HEK293 (cell line): ENCODE measurements at regions not wholly inside any gene's neighbourhood (a gene's known extent, or its start where the extent isn't known, plus 50 kb on each side); places are given as distances from the start of the nearest gene placed in this dataset.

ENCODE experiments used
- CTCF ChIA-PET: fragments of 350-600 bp; formaldehyde crosslinking; extraction: SDS; loops from one replicate; lab custom pipeline; 2021; ENCODE audit warnings: antibody characterized with exemption; lab: Yijun Ruan, JAX
- POLR2A ChIA-PET: fragments of 300-600 bp; formaldehyde crosslinking; extraction: SDS; loops from one replicate; lab custom pipeline; 2020; ENCODE audit warnings: antibody characterized with exemption, inconsistent platforms; lab: Yijun Ruan, JAX
- H3K27ac ChIP-seq: fragments of 200-500 bp; sonication (Bioruptor generic); 2 replicates; pipeline ENCODE4 v1.5.1; 2014; ENCODE audit warnings: low read depth, low read length, control low read depth, inconsistent platforms; ENCODE audit errors: extremely low read depth
- H3K36me3 ChIP-seq, 2 experiments: fragments of 200-500 bp in 1 of 2; sonication (Bioruptor generic) in 1 of 2; 1 replicate in 1 of 2; 2 replicates in 1 of 2; pipeline ENCODE4 v1.5.1; 2014 to 2017; ENCODE audit warnings: inconsistent platforms in 2 of 2, low read length in 2 of 2; ENCODE audit not compliant: control insufficient read depth in 2 of 2, insufficient read depth in 1 of 2
- H3K4me1 ChIP-seq: fragments of 200-500 bp; sonication (Bioruptor generic); 2 replicates; pipeline ENCODE4 v1.5.1; 2014; ENCODE audit warnings: mild to moderate bottlenecking, low read length, inconsistent platforms; ENCODE audit not compliant: control insufficient read depth, insufficient read depth
- H3K4me3 ChIP-seq: 2 replicates; pipeline ENCODE4 v1.5.1; 2011; ENCODE audit warnings: low read depth, mild to moderate bottlenecking, control low read depth, low read length, moderate library complexity
- H3K9me3 ChIP-seq: fragments of 200-500 bp; sonication (Bioruptor generic); 2 replicates; pipeline ENCODE4 v1.5.1; 2014; ENCODE audit warnings: low read depth, low read length, inconsistent platforms; ENCODE audit not compliant: control insufficient read depth, insufficient read depth
- BCL11A ChIP-seq: fragments of 450-650 bp; formaldehyde crosslinking; IDR thresholded peaks from 2 replicates; pipeline ENCODE4 v1.5.1; 2016; ENCODE audit warnings: low read depth, missing biosample characterization, missing genetic modification characterization
- GFI1B ChIP-seq: fragments of 450-650 bp; formaldehyde crosslinking; IDR thresholded peaks from 2 replicates; pipeline ENCODE4 v1.5.1; 2016; ENCODE audit warnings: missing biosample characterization, missing genetic modification characterization
- GLIS1 ChIP-seq: fragments of 450-650 bp; formaldehyde crosslinking; IDR thresholded peaks from 2 replicates; pipeline ENCODE4 v1.5.1; 2016; ENCODE audit warnings: missing biosample characterization, missing genetic modification characterization
- MEIS1 ChIP-seq: sonication (generic); formaldehyde crosslinking; IDR thresholded peaks from 2 replicates; pipeline ENCODE4 v1.8.1; 2022; ENCODE audit warnings: missing genetic modification reagents, mild to moderate bottlenecking, borderline replicate concordance
- TCF7L2 ChIP-seq: IDR thresholded peaks from 2 replicates; pipeline ENCODE4 v1.6.1; 2011; ENCODE audit warnings: low read depth, mild to moderate bottlenecking, inconsistent platforms, low read length, moderate library complexity, borderline replicate concordance
- ZNF214 ChIP-seq: fragments of 450-650 bp; formaldehyde crosslinking; IDR thresholded peaks from 2 replicates; pipeline ENCODE4 v1.5.1; 2017; ENCODE audit warnings: missing biosample characterization, mild to moderate bottlenecking, missing genetic modification characterization, borderline replicate concordance
- ZNF23 ChIP-seq: fragments of 450-650 bp; formaldehyde crosslinking; IDR thresholded peaks from 2 replicates; pipeline ENCODE4 v1.5.1; 2016; ENCODE audit warnings: missing biosample characterization, missing genetic modification characterization, borderline replicate concordance
- ZNF274 ChIP-seq, 2 experiments: fragments of 200-500 bp in 1 of 2; fragments of 450-650 bp in 1 of 2; sonication (Bioruptor generic) in 1 of 2; formaldehyde crosslinking in 1 of 2; IDR thresholded peaks; 2 replicates each; pipeline versions ENCODE4 v1.5.1 to v1.6.1; 2014 to 2016; ENCODE audit warnings: borderline replicate concordance in 1 of 2, inconsistent platforms in 1 of 2, low read length in 1 of 2, missing biosample characterization in 1 of 2, missing genetic modification characterization in 1 of 2
- ZNF404 ChIP-seq: fragments of 450-650 bp; formaldehyde crosslinking; IDR thresholded peaks from 2 replicates; pipeline ENCODE4 v1.5.1; 2017; ENCODE audit warnings: missing biosample characterization, missing genetic modification characterization
- ZNF558 ChIP-seq: fragments of 450-650 bp; formaldehyde crosslinking; IDR thresholded peaks from 2 replicates; pipeline ENCODE4 v1.5.1; 2016; ENCODE audit warnings: missing biosample characterization, missing genetic modification characterization
- ZNF654 ChIP-seq: fragments of 450-650 bp; formaldehyde crosslinking; IDR thresholded peaks from 2 replicates; pipeline ENCODE4 v1.5.1; 2016; ENCODE audit warnings: low read depth, missing biosample characterization, missing genetic modification characterization
- ZNF660 ChIP-seq: fragments of 450-650 bp; IDR thresholded peaks from 2 replicates; pipeline ENCODE4 v1.5.1; 2018; ENCODE audit warnings: missing biosample characterization, mild to moderate bottlenecking, missing genetic modification characterization
- ZNF792 ChIP-seq: fragments of 450-650 bp; formaldehyde crosslinking; IDR thresholded peaks from 2 replicates; pipeline ENCODE4 v1.5.1; 2016; ENCODE audit warnings: missing biosample characterization, missing genetic modification characterization
- TF ChIP-seq, protein P1 (sequence below): fragments of 450-650 bp; formaldehyde crosslinking; IDR thresholded peaks from 2 replicates; pipeline ENCODE4 v1.5.1; 2017; ENCODE audit warnings: missing biosample characterization, missing genetic modification characterization
- TF ChIP-seq, protein P2 (sequence below): fragments of 450-650 bp; formaldehyde crosslinking; IDR thresholded peaks from 2 replicates; pipeline ENCODE4 v1.5.1; 2016; ENCODE audit warnings: missing biosample characterization, missing genetic modification characterization
- TF ChIP-seq, protein P3 (sequence below): fragments of 450-650 bp; formaldehyde crosslinking; IDR thresholded peaks from 2 replicates; pipeline ENCODE4 v1.5.1; 2017; ENCODE audit warnings: missing biosample characterization, missing genetic modification characterization
- TF ChIP-seq, protein P4 (sequence below): fragments of 450-650 bp; formaldehyde crosslinking; IDR thresholded peaks from 2 replicates; pipeline ENCODE4 v1.5.1; 2016; ENCODE audit warnings: missing biosample characterization, missing genetic modification characterization
- TF ChIP-seq, protein P5 (sequence below): fragments of 450-650 bp; formaldehyde crosslinking; conservative IDR thresholded peaks from 2 replicates; pipeline ENCODE4 v1.5.1; 2016; ENCODE audit warnings: low read depth, missing biosample characterization, missing genetic modification characterization

DNA sequence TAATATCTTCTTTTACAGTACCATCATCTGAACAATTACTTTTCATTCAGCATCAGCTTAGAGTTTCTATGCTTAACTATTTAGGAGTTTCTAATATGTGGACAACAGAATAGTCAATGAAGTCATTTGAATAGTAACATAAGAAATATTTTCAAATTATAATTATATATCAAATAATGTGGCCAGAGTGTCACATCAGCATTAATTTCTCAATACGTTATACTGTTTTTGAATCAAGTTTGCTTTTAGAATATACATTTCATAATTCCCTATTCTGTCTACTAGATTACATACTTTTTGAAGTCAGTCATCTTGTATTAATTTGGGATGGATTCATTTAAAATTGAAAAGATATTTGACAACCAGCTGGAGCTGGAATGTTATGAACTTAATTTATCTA, 677.4 kb upstream of the PABPC4L start:
- Histone ChIP-seq H3K36me3 (no peaks in the 10 kb centered on the region), H3K9me3 (no peaks in the 10 kb centered on the region), H3K27ac (no peak overlapping the region), H3K4me1 (no peaks in the 10 kb centered on the region), H3K4me3 (no peak overlapping the region)
- ChIA-PET CTCF (no interaction called here), POLR2A (no interaction called here)
- TF ChIP-seq ZNF558 (tag by site-specific recombination) (no peak), ZNF404 (tag by site-specific recombination) (no peak)
- TF ChIP-seq, protein P1, sequence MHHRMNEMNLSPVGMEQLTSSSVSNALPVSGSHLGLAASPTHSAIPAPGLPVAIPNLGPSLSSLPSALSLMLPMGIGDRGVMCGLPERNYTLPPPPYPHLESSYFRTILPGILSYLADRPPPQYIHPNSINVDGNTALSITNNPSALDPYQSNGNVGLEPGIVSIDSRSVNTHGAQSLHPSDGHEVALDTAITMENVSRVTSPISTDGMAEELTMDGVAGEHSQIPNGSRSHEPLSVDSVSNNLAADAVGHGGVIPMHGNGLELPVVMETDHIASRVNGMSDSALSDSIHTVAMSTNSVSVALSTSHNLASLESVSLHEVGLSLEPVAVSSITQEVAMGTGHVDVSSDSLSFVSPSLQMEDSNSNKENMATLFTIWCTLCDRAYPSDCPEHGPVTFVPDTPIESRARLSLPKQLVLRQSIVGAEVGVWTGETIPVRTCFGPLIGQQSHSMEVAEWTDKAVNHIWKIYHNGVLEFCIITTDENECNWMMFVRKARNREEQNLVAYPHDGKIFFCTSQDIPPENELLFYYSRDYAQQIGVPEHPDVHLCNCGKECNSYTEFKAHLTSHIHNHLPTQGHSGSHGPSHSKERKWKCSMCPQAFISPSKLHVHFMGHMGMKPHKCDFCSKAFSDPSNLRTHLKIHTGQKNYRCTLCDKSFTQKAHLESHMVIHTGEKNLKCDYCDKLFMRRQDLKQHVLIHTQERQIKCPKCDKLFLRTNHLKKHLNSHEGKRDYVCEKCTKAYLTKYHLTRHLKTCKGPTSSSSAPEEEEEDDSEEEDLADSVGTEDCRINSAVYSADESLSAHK (tag by site-specific recombination): no peak
- TF ChIP-seq, protein P2, sequence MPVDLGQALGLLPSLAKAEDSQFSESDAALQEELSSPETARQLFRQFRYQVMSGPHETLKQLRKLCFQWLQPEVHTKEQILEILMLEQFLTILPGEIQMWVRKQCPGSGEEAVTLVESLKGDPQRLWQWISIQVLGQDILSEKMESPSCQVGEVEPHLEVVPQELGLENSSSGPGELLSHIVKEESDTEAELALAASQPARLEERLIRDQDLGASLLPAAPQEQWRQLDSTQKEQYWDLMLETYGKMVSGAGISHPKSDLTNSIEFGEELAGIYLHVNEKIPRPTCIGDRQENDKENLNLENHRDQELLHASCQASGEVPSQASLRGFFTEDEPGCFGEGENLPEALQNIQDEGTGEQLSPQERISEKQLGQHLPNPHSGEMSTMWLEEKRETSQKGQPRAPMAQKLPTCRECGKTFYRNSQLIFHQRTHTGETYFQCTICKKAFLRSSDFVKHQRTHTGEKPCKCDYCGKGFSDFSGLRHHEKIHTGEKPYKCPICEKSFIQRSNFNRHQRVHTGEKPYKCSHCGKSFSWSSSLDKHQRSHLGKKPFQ (tag by site-specific recombination): no peak

DNA sequence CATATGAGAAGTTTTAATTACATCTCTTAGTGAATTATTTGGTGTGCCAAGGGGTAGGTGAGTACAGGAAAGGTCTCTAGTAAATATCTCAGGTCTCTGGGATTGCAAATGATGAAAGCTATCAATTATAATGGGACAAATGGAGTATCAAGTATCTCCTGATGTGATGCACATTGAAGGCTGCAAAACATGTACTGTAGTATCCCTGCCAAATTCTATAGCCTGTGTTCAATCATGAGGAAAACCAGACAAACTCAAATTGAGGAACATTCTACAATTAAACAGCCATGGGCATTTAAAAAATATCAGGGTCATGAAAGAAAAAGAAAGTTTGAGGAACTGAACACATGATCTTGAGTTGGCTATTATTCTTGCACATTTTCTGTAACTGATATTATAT, 665.4 kb upstream of the PABPC4L start:
- no peaks in the 10 kb centered on the region for H3K4me1 ChIP-seq
- TF ChIP-seq GFI1B (tag by site-specific recombination) (no peak), ZNF23 (tag by site-specific recombination) (no peak), GLIS1 (tag by site-specific recombination) (no peak), BCL11A (tag by site-specific recombination) (no peak), ZNF654 (tag by site-specific recombination) (no peak), ZNF214 (no peak), TCF7L2 (no peak), ZNF660 (tag by site-specific recombination) (no peak), ZNF792 (tag by site-specific recombination) (no peak), MEIS1 (CRISPR knock-in tag) (no peak), ZNF274 (IDR thresholded peaks at IDR 0.05; ENCODE audit: low read length) (no peak), ZNF274 (tag by site-specific recombination; IDR thresholded peaks at IDR 0.05; ENCODE audit: borderline replicate concordance) (no peak)
- TF ChIP-seq, protein P3, sequence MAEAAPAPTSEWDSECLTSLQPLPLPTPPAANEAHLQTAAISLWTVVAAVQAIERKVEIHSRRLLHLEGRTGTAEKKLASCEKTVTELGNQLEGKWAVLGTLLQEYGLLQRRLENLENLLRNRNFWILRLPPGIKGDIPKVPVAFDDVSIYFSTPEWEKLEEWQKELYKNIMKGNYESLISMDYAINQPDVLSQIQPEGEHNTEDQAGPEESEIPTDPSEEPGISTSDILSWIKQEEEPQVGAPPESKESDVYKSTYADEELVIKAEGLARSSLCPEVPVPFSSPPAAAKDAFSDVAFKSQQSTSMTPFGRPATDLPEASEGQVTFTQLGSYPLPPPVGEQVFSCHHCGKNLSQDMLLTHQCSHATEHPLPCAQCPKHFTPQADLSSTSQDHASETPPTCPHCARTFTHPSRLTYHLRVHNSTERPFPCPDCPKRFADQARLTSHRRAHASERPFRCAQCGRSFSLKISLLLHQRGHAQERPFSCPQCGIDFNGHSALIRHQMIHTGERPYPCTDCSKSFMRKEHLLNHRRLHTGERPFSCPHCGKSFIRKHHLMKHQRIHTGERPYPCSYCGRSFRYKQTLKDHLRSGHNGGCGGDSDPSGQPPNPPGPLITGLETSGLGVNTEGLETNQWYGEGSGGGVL (tag by site-specific recombination): no peak
- TF ChIP-seq, protein P4, sequence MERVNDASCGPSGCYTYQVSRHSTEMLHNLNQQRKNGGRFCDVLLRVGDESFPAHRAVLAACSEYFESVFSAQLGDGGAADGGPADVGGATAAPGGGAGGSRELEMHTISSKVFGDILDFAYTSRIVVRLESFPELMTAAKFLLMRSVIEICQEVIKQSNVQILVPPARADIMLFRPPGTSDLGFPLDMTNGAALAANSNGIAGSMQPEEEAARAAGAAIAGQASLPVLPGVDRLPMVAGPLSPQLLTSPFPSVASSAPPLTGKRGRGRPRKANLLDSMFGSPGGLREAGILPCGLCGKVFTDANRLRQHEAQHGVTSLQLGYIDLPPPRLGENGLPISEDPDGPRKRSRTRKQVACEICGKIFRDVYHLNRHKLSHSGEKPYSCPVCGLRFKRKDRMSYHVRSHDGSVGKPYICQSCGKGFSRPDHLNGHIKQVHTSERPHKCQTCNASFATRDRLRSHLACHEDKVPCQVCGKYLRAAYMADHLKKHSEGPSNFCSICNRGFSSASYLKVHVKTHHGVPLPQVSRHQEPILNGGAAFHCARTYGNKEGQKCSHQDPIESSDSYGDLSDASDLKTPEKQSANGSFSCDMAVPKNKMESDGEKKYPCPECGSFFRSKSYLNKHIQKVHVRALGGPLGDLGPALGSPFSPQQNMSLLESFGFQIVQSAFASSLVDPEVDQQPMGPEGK (tag by site-specific recombination): no peak
- TF ChIP-seq, protein P5, sequence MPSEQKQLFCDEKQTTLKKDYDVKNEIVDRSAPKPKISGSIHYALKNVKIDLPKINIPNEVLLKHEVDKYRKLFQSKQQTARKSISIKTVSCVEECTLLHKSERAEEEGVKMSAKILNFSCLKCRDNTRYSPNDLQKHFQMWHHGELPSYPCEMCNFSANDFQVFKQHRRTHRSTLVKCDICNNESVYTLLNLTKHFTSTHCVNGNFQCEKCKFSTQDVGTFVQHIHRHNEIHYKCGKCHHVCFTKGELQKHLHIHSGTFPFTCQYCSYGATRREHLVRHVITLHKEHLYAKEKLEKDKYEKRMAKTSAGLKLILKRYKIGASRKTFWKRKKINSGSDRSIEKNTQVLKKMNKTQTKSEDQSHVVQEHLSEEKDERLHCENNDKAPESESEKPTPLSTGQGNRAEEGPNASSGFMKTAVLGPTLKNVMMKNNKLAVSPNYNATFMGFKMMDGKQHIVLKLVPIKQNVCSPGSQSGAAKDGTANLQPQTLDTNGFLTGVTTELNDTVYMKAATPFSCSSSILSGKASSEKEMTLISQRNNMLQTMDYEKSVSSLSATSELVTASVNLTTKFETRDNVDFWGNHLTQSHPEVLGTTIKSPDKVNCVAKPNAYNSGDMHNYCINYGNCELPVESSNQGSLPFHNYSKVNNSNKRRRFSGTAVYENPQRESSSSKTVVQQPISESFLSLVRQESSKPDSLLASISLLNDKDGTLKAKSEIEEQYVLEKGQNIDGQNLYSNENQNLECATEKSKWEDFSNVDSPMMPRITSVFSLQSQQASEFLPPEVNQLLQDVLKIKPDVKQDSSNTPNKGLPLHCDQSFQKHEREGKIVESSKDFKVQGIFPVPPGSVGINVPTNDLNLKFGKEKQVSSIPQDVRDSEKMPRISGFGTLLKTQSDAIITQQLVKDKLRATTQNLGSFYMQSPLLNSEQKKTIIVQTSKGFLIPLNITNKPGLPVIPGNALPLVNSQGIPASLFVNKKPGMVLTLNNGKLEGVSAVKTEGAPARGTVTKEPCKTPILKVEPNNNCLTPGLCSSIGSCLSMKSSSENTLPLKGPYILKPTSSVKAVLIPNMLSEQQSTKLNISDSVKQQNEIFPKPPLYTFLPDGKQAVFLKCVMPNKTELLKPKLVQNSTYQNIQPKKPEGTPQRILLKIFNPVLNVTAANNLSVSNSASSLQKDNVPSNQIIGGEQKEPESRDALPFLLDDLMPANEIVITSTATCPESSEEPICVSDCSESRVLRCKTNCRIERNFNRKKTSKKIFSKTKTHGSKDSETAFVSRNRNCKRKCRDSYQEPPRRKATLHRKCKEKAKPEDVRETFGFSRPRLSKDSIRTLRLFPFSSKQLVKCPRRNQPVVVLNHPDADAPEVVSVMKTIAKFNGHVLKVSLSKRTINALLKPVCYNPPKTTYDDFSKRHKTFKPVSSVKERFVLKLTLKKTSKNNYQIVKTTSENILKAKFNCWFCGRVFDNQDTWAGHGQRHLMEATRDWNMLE: no peak
- TF ChIP-seq, all 188 proteins: peak for 0
- Histone ChIP-seq H3K27ac (no peak overlapping the region), H3K4me3 (no peak overlapping the region), H3K36me3 (no peaks in the 10 kb centered on the region), H3K9me3 (no peaks in the 10 kb centered on the region)
- ChIA-PET CTCF (no interaction called here), POLR2A (no interaction called here)
